ENCODE measurements at regions not wholly inside any gene's neighbourhood (a gene's known extent, or its start where the extent isn't known, plus 50 kb on each side); places are given as distances from the start of the nearest gene placed in this dataset.

- WGBS, 2 donors (ENCODE audit: low coverage in 1 of 2): 88 to 96% methylated on average over 3 to 4 of the region's 4 CpGs
- H3K4me3 ChIP-seq: no peak overlapping the region
- no peak for ATAC-seq
- H3K4me1 ChIP-seq: no peaks in the 10 kb centered on the region
- no peaks in the 10 kb centered on the region for H3K36me3 ChIP-seq
- no peak overlapping the region for H3K27ac ChIP-seq
- TF ChIP-seq EP300 (IDR thresholded peaks at IDR 0.05) (no peak), CTCF (IDR thresholded peaks at IDR 0.05) (no peak), POLR2A (IDR thresholded peaks at IDR 0.05) (no peak), POLR2AphosphoS5 (IDR thresholded peaks at IDR 0.05) (no peak)
- H3K9me3 ChIP-seq: no peaks in the 10 kb centered on the region
- H3K27me3 ChIP-seq: no peaks in the 10 kb centered on the region
Observed at GRCh38 chr18:75618146-75618545, 190.6 kb upstream of the SMIM21 start.

- no peak for ATAC-seq
- 29 to 32% methylated on average over 5 of the region's 5 CpGs for WGBS, 2 donors (ENCODE audit: low coverage in 1 of 2)
- H3K4me3 ChIP-seq: no peak overlapping the region
- no peaks in the 10 kb centered on the region for H3K36me3 ChIP-seq
- no peaks in the 10 kb centered on the region for H3K9me3 ChIP-seq
- no peak overlapping the region for H3K27ac ChIP-seq
- H3K27me3 ChIP-seq: no peaks in the 10 kb centered on the region
- no peak for TF ChIP-seq EP300 (IDR thresholded peaks at IDR 0.05)
- no peak for TF ChIP-seq POLR2A (IDR thresholded peaks at IDR 0.05)
- no peak for TF ChIP-seq POLR2AphosphoS5 (IDR thresholded peaks at IDR 0.05)
- TF ChIP-seq CTCF (IDR thresholded peaks at IDR 0.05): no peak
- H3K4me1 ChIP-seq: no peaks in the 10 kb centered on the region
Observed at GRCh38 chr18:75612456-75612855, 185.0 kb upstream of the SMIM21 start.

- no peaks in the 10 kb centered on the region for H3K4me1 ChIP-seq
- TF ChIP-seq POLR2A (IDR thresholded peaks at IDR 0.05): no peak
- no peaks in the 10 kb centered on the region for H3K27me3 ChIP-seq
- H3K9me3 ChIP-seq: no peaks in the 10 kb centered on the region
- WGBS, 2 donors (ENCODE audit: low coverage in 1 of 2): 53 to 100% methylated on average over 2 of the region's 2 CpGs
- no peak overlapping the region for H3K4me3 ChIP-seq
- no peak for ATAC-seq
- no peaks in the 10 kb centered on the region for H3K36me3 ChIP-seq
- H3K27ac ChIP-seq: no peak overlapping the region
Observed at GRCh38 chr18:75607701-75608100, 180.2 kb upstream of the SMIM21 start.

- TF ChIP-seq EP300 (IDR thresholded peaks at IDR 0.05) (no peak), POLR2AphosphoS5 (IDR thresholded peaks at IDR 0.05) (no peak), POLR2A (IDR thresholded peaks at IDR 0.05) (no peak), CTCF (IDR thresholded peaks at IDR 0.05) (no peak)
- Histone ChIP-seq H3K9me3 (peaks cover 0 to 33% (median 0%) of the 10 kb centered on the region in 3 donors), H3K27me3 (no peaks in the 10 kb centered on the region), H3K27ac (no peak overlapping the region), H3K36me3 (no peaks in the 10 kb centered on the region), H3K4me1 (no peaks in the 10 kb centered on the region), H3K4me3 (no peak overlapping the region)
- WGBS, 2 donors (ENCODE audit: low coverage in 1 of 2): 96 to 100% methylated on average over 2 to 3 of the region's 3 CpGs
- no peak for ATAC-seq
Observed at GRCh38 chr18:75592527-75592926, 165.0 kb upstream of the SMIM21 start.

- TF ChIP-seq POLR2A (IDR thresholded peaks at IDR 0.05) (no peak), POLR2AphosphoS5 (IDR thresholded peaks at IDR 0.05) (no peak), EP300 (IDR thresholded peaks at IDR 0.05) (no peak), CTCF (IDR thresholded peaks at IDR 0.05) (no peak)
- Histone ChIP-seq H3K9me3 (peaks cover 0 to 22% (median 0%) of the 10 kb centered on the region in 3 donors), H3K4me1 (no peaks in the 10 kb centered on the region), H3K27me3 (no peaks in the 10 kb centered on the region), H3K27ac (no peak overlapping the region), H3K36me3 (no peaks in the 10 kb centered on the region), H3K4me3 (no peak overlapping the region)
- ATAC-seq: no peak
- 89 to 91% methylated on average over 11 of the region's 16 CpGs for WGBS, 2 donors (ENCODE audit: low coverage in 1 of 2)
Observed at GRCh38 chr18:75588412-75588811, 160.9 kb upstream of the SMIM21 start.
